ENCODE measurements at regions not wholly inside any gene's neighbourhood (a gene's known extent, or its start where the extent isn't known, plus 50 kb on each side); places are given as distances from the start of the nearest gene placed in this dataset.

DNA sequence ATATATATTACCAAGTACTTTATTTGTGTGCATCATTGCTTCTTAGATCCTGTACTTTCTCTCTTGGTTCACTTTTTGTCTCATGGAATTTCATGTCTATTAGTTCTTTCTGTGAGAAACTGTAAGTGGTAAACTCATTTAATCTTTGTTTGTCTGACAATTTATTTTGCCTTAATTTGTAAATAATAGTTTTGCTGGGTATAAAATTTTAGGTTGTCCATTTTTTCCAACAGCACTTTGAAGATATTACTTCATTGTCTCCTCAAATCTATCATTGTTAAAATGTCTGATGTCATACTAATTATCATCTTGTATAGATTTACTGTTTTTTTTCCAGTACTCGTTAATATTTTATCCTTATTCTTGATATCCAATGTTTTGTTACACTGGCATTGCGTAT, 205.2 kb upstream of the CDYL start:
- no peak overlapping the region for H3K27ac ChIP-seq
- TF ChIP-seq ZFX (IDR thresholded peaks at IDR 0.05), result no peak
- TF ChIP-seq, protein P1, sequence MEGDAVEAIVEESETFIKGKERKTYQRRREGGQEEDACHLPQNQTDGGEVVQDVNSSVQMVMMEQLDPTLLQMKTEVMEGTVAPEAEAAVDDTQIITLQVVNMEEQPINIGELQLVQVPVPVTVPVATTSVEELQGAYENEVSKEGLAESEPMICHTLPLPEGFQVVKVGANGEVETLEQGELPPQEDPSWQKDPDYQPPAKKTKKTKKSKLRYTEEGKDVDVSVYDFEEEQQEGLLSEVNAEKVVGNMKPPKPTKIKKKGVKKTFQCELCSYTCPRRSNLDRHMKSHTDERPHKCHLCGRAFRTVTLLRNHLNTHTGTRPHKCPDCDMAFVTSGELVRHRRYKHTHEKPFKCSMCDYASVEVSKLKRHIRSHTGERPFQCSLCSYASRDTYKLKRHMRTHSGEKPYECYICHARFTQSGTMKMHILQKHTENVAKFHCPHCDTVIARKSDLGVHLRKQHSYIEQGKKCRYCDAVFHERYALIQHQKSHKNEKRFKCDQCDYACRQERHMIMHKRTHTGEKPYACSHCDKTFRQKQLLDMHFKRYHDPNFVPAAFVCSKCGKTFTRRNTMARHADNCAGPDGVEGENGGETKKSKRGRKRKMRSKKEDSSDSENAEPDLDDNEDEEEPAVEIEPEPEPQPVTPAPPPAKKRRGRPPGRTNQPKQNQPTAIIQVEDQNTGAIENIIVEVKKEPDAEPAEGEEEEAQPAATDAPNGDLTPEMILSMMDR (conservative IDR thresholded peaks at IDR 0.05), result no peak

DNA sequence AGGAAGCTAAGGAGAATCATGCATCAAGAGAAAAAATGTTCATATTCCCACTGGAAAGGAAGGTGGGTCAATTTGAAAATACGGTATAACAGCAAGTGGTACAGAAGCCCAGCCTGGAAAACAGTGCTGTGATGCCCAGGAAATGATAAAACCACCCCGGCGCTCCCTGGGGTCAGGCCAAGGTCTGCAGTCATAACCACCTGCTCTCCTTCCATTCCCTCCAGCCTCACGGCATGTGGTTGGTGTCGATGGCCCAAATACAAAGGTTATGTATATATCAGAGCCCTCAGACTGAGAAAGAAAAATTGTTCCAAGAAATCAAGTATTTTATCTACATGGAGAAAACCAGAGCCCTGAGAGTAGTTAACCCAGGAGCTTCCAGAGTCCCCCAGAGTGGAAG, 208.1 kb upstream of the CDYL start:
- H3K27ac ChIP-seq, result no peak overlapping the region
- TF ChIP-seq, protein P1 (conservative IDR thresholded peaks at IDR 0.05), result no peak
- TF ChIP-seq ZFX (IDR thresholded peaks at IDR 0.05), result no peak

DNA sequence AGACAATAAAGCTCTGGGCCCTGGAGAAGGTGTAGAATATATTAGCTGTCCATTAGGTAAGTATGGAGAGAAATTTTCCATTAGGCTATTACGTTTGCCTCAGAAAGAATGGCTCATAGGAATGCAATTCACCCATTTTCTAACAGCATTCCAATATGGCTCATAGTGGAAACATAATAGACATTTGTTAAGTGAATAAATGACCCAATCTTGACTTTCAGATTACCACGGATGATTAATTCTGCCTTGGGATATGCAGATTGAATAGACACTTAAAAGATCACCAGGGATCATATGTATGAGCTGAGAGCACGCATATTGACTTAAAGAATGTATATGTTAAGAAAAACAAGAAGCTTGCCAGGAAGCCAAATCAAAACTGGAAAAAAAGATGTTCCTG, 209.1 kb upstream of the CDYL start:
- TF ChIP-seq ZFX (IDR thresholded peaks at IDR 0.05), result no peak
- TF ChIP-seq, protein P1 (conservative IDR thresholded peaks at IDR 0.05), result no peak
- no peak overlapping the region for H3K27ac ChIP-seq

DNA sequence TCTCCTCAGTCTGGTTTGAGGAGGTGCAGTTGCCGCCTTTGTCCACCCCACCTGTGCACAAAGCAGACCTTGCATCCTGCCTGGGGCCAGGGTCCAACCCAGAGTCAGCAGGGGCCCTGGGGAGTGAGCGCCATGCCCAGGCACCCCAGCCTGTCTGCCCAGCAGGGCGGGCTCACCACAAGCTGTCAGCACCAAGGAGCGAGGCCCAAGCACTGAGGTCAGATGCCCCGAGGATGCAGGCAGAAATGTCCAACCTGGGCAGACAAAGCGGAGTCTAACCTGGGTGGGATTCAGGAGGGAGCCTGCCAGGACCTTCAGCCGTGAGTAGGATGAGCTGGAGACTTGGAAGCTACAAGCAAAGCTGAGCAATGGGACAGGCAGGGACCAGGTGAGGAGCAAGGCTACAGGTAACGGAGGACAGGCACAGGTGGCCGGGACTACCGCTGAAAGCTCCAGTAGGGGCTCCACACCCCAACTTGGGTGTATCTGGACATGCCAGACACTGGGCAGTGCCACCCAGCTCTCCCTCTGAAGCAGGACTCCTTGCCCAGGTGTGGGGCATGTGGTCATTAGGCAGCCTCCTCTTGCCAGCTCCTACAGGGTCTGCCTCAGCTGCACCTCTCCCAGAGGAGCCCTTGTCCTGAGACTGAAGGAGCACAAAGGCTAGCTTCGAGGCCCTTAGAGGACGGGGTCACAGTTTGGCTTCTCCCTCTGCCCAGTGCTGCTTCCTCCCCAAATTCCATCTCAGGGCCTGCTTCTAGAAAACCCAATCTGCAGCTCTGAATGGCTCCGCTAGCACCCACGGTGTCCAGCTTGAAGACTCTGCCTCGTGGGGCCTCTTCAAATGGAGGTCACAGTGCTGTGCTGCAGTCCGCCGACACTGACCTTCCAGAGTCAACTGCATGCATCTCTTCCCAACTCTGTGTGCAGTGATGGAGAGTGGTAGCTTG, 210.6 kb upstream of the CDYL start:
- TF ChIP-seq ZFX (IDR thresholded peaks at IDR 0.05), result no peak
- TF ChIP-seq, protein P1 (conservative IDR thresholded peaks at IDR 0.05), result no peak
- H3K27ac ChIP-seq, result no peak overlapping the region

DNA sequence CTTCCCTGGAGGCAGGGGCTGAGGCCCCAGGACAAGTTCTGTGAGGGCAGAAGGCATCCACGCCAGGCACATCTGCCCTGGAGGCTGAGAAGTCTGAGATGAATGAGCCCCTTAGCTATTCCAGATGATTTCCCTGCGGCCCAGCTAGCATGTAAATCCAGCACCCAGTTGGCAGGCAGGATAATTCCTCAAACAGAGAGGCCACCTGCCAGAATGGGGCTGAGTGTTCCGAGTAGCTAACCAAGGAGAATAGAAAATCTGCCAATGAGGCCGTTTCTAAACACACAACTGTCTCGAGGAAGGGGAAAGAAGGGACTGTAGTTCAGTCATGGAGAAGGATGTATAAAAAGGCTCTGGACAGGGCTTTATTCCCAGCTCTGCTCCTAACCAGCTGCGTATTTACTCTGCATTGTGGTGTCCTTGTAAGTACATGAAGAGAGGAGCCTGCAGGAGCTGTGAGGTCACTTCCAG, 211.4 kb upstream of the CDYL start:
- H3K27ac ChIP-seq, result no peak overlapping the region
- no peak for TF ChIP-seq ZFX (IDR thresholded peaks at IDR 0.05)
- TF ChIP-seq, protein P1 (conservative IDR thresholded peaks at IDR 0.05), result no peak

DNA sequence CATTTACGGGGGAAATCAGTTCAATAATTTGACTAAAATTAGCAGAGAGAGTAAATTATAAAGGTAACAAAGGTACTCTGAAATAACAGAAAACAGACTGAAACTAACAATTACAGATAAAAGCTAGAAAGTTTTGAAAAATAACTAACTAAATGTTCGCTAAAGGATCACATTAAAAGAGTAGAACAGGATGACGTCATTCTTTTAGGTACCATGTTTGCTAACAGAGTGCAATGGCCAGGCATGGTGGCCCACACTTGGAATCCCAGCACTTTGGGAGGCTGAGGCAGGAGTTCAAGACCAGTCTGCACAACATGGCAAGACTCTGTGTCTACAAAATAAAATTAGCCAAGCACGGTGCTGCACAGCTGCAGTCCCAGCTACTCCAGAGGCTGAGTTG, 212.3 kb upstream of the CDYL start:
- TF ChIP-seq ZFX (IDR thresholded peaks at IDR 0.05), result no peak
- TF ChIP-seq, protein P1 (conservative IDR thresholded peaks at IDR 0.05), result no peak
- H3K27ac ChIP-seq, result no peak overlapping the region

DNA sequence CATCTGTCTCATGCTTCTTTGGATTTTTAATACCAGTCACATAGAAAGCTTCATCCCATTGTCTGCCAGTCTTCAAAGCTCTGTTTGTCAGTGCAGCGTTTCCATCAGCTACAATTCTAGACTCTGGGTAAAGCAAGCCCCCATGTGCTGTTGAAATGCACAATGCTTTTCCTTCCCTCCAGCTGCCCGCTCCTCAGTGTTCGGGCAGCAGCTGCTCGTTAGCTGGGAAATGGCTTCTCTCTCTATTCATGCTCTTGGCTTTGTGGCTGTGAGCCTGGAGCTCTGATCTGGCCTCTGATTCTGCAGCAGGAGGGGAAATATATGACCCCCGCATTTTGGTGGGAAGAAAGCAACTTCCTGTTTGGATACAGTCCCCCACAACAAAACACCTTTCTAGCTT, 213.0 kb upstream of the CDYL start:
- H3K27ac ChIP-seq, result no peak overlapping the region
- TF ChIP-seq ZFX (IDR thresholded peaks at IDR 0.05), result no peak
- TF ChIP-seq, protein P1 (conservative IDR thresholded peaks at IDR 0.05), result no peak
